ENCODE measurements at regions not wholly inside any gene's neighbourhood (a gene's known extent, or its start where the extent isn't known, plus 50 kb on each side); places are given as distances from the start of the nearest gene placed in this dataset.

GRCh38 chr1:172967936-172968335 is 82.8 kb downstream of the TNFSF18 start:
- TF ChIP-seq POLR2A (IDR thresholded peaks at IDR 0.05; ENCODE audit: low read depth, low read length) (no peak), POLR2AphosphoS5 (IDR thresholded peaks at IDR 0.05; ENCODE audit: low read depth, low read length) (no peak)
